Gastrocnemius medialis (tissue), 4 donors: ENCODE measurements at regions not wholly inside any gene's neighbourhood (a gene's known extent, or its start where the extent isn't known, plus 50 kb on each side); places are given as distances from the start of the nearest gene placed in this dataset.
"Not testable (repeated sequence)": the region's sequence is repeated elsewhere in the genome, so short reads cannot be mapped to it uniquely, and the experiment has no call there.

Experiments
- ATAC-seq, 2 donors: fragments of 150-250 bp; one replicate each; pipeline ENCODE4 v1.9.1; 2016
- DNase-seq, 2 donors: peaks; one replicate each; pipeline ENCODE4 v3.0.0-alpha.2; 2019
- H3K27ac ChIP-seq, 4 donors: fragments of 200-600 bp; sonication (generic); 1 replicate in 1 of 4; 2 replicates in 3 of 4; pipeline ENCODE4 v1.5.1; 2016 to 2018; ENCODE audit warnings: mild to moderate bottlenecking in 2 of 4, moderate library complexity in 1 of 4
- H3K27me3 ChIP-seq, 3 donors: fragments of 200-600 bp; sonication (generic) in 2 of 3; 1 replicate in 1 of 3; 2 replicates in 2 of 3; pipeline versions ENCODE4 v1.5.1 to v1.6.0; 2016 to 2019; ENCODE audit warnings: mild to moderate bottlenecking in 1 of 3, moderate library complexity in 1 of 3
- H3K36me3 ChIP-seq, 2 donors: fragments of 200-600 bp; sonication (generic) in 1 of 2; one replicate each; pipeline ENCODE4 v1.5.1; 2017 to 2018
- H3K4me1 ChIP-seq, 2 donors: fragments of 200-600 bp; sonication (generic) in 1 of 2; one replicate each; pipeline ENCODE4 v1.5.1; 2016 to 2017; ENCODE audit warnings: mild to moderate bottlenecking in 2 of 2
- H3K4me3 ChIP-seq, 4 donors: fragments of 200-600 bp; sonication (generic) in 3 of 4; 1 replicate in 1 of 4; 2 replicates in 3 of 4; pipeline ENCODE4 v1.5.1; 2016 to 2019; ENCODE audit warnings: mild to moderate bottlenecking in 2 of 4
- H3K9me3 ChIP-seq, 3 donors: fragments of 200-600 bp; sonication (generic) in 2 of 3; 1 replicate in 1 of 3; 2 replicates in 2 of 3; pipeline ENCODE4 v1.5.1; 2016 to 2019
- CTCF ChIP-seq, 5 experiments: fragments of 450-650 bp in 3 of 5; fragments of 200-600 bp in 2 of 5; sonication (generic) in 2 of 5; IDR thresholded peaks in 4 of 5; conservative IDR thresholded peaks in 1 of 5; 1 replicate in 4 of 5; 2 replicates in 1 of 5; pipeline ENCODE4 v1.5.1; 2016 to 2019; ENCODE audit warnings: antibody characterized with exemption in 5 of 5, mild to moderate bottlenecking in 3 of 5, moderate library complexity in 3 of 5
- POLR2A ChIP-seq, 2 donors: fragments of 450-650 bp; IDR thresholded peaks; one replicate each; pipeline ENCODE4 v1.6.1; 2017; ENCODE audit warnings: antibody characterized with exemption in 2 of 2, mild to moderate bottlenecking in 2 of 2, moderate library complexity in 2 of 2
- in situ Hi-C, 4 donors: fragments of 200-750 bp; cut with MboI; loops; one replicate each; pipeline versions ENCODE4 v1.15.0 to v1.8.0; 2017; ENCODE audit warnings: low sequenced_read_pairs in 4 of 4
- intact Hi-C: fragments of 100-400 bp; cut with DNase I; formaldehyde crosslinking; loops from one replicate; pipeline ENCODE4 v1.15.1; 2023; ENCODE audit warnings: low total_unique reads

DNA sequence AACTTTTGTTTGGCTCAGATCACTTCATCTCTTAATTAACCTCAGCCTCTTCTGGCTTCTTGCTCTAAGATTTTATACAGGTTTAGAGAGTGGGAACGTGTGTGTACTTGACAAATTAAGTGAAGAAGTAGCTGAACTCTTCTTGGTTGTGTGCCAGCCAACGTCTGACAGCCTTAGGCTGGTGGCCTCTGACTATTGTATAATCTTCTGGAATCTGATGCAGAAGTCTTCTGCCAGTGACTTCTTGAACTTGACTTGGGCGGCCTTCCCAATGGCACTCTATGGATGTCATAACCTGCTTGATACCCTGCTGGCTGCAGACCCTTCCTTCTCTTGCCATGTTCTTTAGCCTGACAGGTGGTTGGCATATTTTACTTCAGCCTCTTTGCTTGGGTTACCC, 660.5 kb downstream of the DOK5 start:
- intact Hi-C loops, result no loop called here
- Histone ChIP-seq H3K27ac (no peak overlapping the region), H3K36me3 (no peaks in the 10 kb centered on the region), H3K4me1 (no peaks in the 10 kb centered on the region), H3K9me3 (no peaks in the 10 kb centered on the region), H3K27me3 (no peaks in the 10 kb centered on the region), H3K4me3 (no peak overlapping the region)
- in situ Hi-C loops, result no loop called here
- DNase-seq, result no peak
- no peak for TF ChIP-seq CTCF (IDR thresholded peaks at IDR 0.05 in 4 of 5, conservative IDR thresholded peaks at IDR 0.05 in 1 of 5)
- no peak for TF ChIP-seq POLR2A (IDR thresholded peaks at IDR 0.05)
- ATAC-seq, result no peak

GRCh38 chr20:55132523-55132922, 657.1 kb downstream of the DOK5 start:
- DNase-seq, result no peak
- intact Hi-C loops, result no loop called here
- TF ChIP-seq CTCF (IDR thresholded peaks at IDR 0.05 in 4 of 5, conservative IDR thresholded peaks at IDR 0.05 in 1 of 5), result no peak
- no peak for TF ChIP-seq POLR2A (IDR thresholded peaks at IDR 0.05)
- Histone ChIP-seq H3K4me3 (no peak overlapping the region), H3K36me3 (no peaks in the 10 kb centered on the region), H3K4me1 (no peaks in the 10 kb centered on the region), H3K9me3 (no peaks in the 10 kb centered on the region), H3K27ac (no peak overlapping the region), H3K27me3 (no peaks in the 10 kb centered on the region)
- in situ Hi-C loops, result no loop called here
- no peak for ATAC-seq

- intact Hi-C loops, H3K27me3 ChIP-seq, ATAC-seq, H3K9me3 ChIP-seq, H3K27ac ChIP-seq, H3K4me3 ChIP-seq, DNase-seq, in situ Hi-C loops, H3K36me3 ChIP-seq, H3K4me1 ChIP-seq: not testable (repeated sequence)
Observed at GRCh38 chr20:55117577-55117976, 642.2 kb downstream of the DOK5 start.

- in situ Hi-C loops (no loop called here), intact Hi-C loops (no loop called here)
- TF ChIP-seq POLR2A (IDR thresholded peaks at IDR 0.05), result no peak
- TF ChIP-seq CTCF (IDR thresholded peaks at IDR 0.05 in 4 of 5, conservative IDR thresholded peaks at IDR 0.05 in 1 of 5), result no peak
- no peaks in the 10 kb centered on the region for H3K9me3 ChIP-seq
- H3K36me3 ChIP-seq, result no peaks in the 10 kb centered on the region
- H3K4me1 ChIP-seq, result no peaks in the 10 kb centered on the region
- H3K27ac ChIP-seq, result no peak overlapping the region
- DNase-seq, result no peak
- ATAC-seq, result no peak
- H3K27me3 ChIP-seq, result no peaks in the 10 kb centered on the region
- no peak overlapping the region for H3K4me3 ChIP-seq
Observed at GRCh38 chr20:55116598-55116997, 641.2 kb downstream of the DOK5 start.

GRCh38 chr20:55103188-55103587, 627.8 kb downstream of the DOK5 start:
- Histone ChIP-seq H3K36me3 (no peaks in the 10 kb centered on the region), H3K4me3 (no peak overlapping the region), H3K27me3 (no peaks in the 10 kb centered on the region), H3K4me1 (no peaks in the 10 kb centered on the region), H3K27ac (no peak overlapping the region), H3K9me3 (no peaks in the 10 kb centered on the region)
- in situ Hi-C loops (no loop called here), intact Hi-C loops (no loop called here)
- DNase-seq, result no peak
- ATAC-seq, result no peak
- TF ChIP-seq POLR2A (IDR thresholded peaks at IDR 0.05), result no peak
- TF ChIP-seq CTCF (IDR thresholded peaks at IDR 0.05 in 4 of 5, conservative IDR thresholded peaks at IDR 0.05 in 1 of 5), result no peak
